Smooth muscle cell (in vitro differentiated cells): ENCODE measurements at regions not wholly inside any gene's neighbourhood (a gene's known extent, or its start where the extent isn't known, plus 50 kb on each side); places are given as distances from the start of the nearest gene placed in this dataset.

Source experiments
- DNase-seq: peaks from one replicate; lab custom pipeline; 2025; ENCODE audit not compliant: unreplicated experiment; lab: John Stamatoyannopoulos, UW
- H2AFZ ChIP-seq: fragments of 200-600 bp; sonication (generic); 2 replicates; pipeline ENCODE4 v1.6.0; 2016; ENCODE audit warnings: antibody characterized with exemption, low read depth, mild to moderate bottlenecking
- H3F3A ChIP-seq: fragments of 200-600 bp; sonication (generic); 2 replicates; pipeline ENCODE4 v1.6.0; 2017; ENCODE audit warnings: antibody characterized with exemption, low read depth
- H3K27ac ChIP-seq: fragments of 200-600 bp; sonication (generic); 2 replicates; pipeline ENCODE4 v1.5.1; 2016; ENCODE audit warnings: low read depth, mild to moderate bottlenecking
- H3K27me3 ChIP-seq: fragments of 200-600 bp; sonication (generic); 2 replicates; pipeline ENCODE4 v1.6.1; 2016; ENCODE audit warnings: low read depth, mild to moderate bottlenecking
- H3K36me3 ChIP-seq: fragments of 200-600 bp; sonication (generic); 2 replicates; pipeline ENCODE4 v1.5.1; 2016; ENCODE audit warnings: low read depth
- H3K4me1 ChIP-seq: fragments of 200-600 bp; sonication (generic); 2 replicates; pipeline ENCODE4 v1.5.1; 2016; ENCODE audit warnings: low read depth
- H3K4me2 ChIP-seq: fragments of 200-600 bp; sonication (generic); 2 replicates; pipeline ENCODE4 v1.6.0; 2016; ENCODE audit warnings: mild to moderate bottlenecking
- H3K4me3 ChIP-seq: fragments of 200-600 bp; sonication (generic); 2 replicates; pipeline ENCODE4 v1.5.1; 2016; ENCODE audit warnings: mild to moderate bottlenecking
- H3K79me2 ChIP-seq: fragments of 200-600 bp; sonication (generic); 2 replicates; pipeline ENCODE4 v1.6.0; 2016; ENCODE audit warnings: low read depth, mild to moderate bottlenecking
- H3K9ac ChIP-seq: fragments of 200-600 bp; sonication (generic); 2 replicates; pipeline ENCODE4 v1.6.0; 2016; ENCODE audit warnings: low read depth
- H3K9me3 ChIP-seq: fragments of 200-600 bp; sonication (generic); replicated peaks from 2 replicates; pipeline ENCODE4 v1.5.1; 2016; ENCODE audit warnings: low read depth
- H4K20me1 ChIP-seq: fragments of 200-600 bp; sonication (generic); 2 replicates; pipeline ENCODE4 v1.6.0; 2016; ENCODE audit warnings: low read depth
- CTCF ChIP-seq: fragments of 200-600 bp; sonication (generic); IDR thresholded peaks from 2 replicates; pipeline ENCODE4 v1.5.1; 2017; ENCODE audit warnings: borderline replicate concordance, mild to moderate bottlenecking, antibody characterized with exemption; ENCODE audit not compliant: insufficient read depth, poor library complexity, severe bottlenecking
- WGBS: methylation state at CpG from one replicate; pipeline ENCODE4 v1.1.7; 2016; ENCODE audit warnings: low lambda C conversion rate; 5-methylcytosine and 5-hydroxymethylcytosine counted together

- H4K20me1 ChIP-seq, result no peaks in the 10 kb centered on the region
- no peaks in the 10 kb centered on the region for H3K36me3 ChIP-seq
- no peak for DNase-seq
- H2AFZ ChIP-seq, result no peak overlapping the region
- TF ChIP-seq CTCF, result no peak
- no peak overlapping the region for H3K4me3 ChIP-seq
- H3K4me2 ChIP-seq, result no peak overlapping the region
- WGBS, result 57% methylated on average over 2 of the region's 2 CpGs
- H3K27ac ChIP-seq, result no peak overlapping the region
- H3K4me1 ChIP-seq, result no peaks in the 10 kb centered on the region
- no peak overlapping the region for H3K9ac ChIP-seq
- no peaks in the 10 kb centered on the region for H3K9me3 ChIP-seq
- no peaks in the 10 kb centered on the region for H3F3A ChIP-seq
- no peaks in the 10 kb centered on the region for H3K27me3 ChIP-seq
- H3K79me2 ChIP-seq, result no peaks in the 10 kb centered on the region
Measured at GRCh38 chr11:101195294-101195693, 65.7 kb upstream of the PGR start.

DNA sequence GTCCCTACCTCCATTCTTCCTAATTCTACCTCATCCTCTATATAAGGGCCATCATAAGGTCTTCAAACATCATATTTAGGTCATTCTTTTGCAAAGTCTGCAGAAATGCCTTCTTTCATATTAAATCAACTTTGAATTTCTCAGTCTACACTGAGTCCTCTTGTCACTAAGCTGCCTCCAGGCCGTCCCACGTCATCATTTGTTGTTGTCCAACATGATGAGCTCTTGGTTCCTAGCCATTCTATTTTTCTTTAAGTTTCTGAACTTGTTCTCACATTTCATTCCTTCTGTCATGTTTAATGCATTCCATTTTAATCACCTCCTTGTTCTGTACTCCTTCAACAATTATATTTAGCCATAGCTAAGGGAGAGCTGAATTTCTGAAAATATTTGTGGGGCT lies 59.2 kb upstream of the PGR start:
- DNase-seq, result no peak
- H3K36me3 ChIP-seq, result no peaks in the 10 kb centered on the region
- H3K9ac ChIP-seq, result no peak overlapping the region
- H3F3A ChIP-seq, result no peaks in the 10 kb centered on the region
- H3K79me2 ChIP-seq, result no peaks in the 10 kb centered on the region
- no peak overlapping the region for H2AFZ ChIP-seq
- H3K27ac ChIP-seq, result no peak overlapping the region
- H3K4me3 ChIP-seq, result no peak overlapping the region
- TF ChIP-seq CTCF, result no peak
- no peaks in the 10 kb centered on the region for H3K9me3 ChIP-seq
- H4K20me1 ChIP-seq, result no peaks in the 10 kb centered on the region
- 89% methylated on average over 2 of the region's 2 CpGs for WGBS
- no peak overlapping the region for H3K4me2 ChIP-seq
- H3K4me1 ChIP-seq, result no peaks in the 10 kb centered on the region
- no peaks in the 10 kb centered on the region for H3K27me3 ChIP-seq

- no peak overlapping the region for H3K4me3 ChIP-seq
- no peaks in the 10 kb centered on the region for H3K9me3 ChIP-seq
- H3K4me1 ChIP-seq, result no peaks in the 10 kb centered on the region
- H4K20me1 ChIP-seq, result no peaks in the 10 kb centered on the region
- no peak overlapping the region for H3K4me2 ChIP-seq
- H3K36me3 ChIP-seq, result no peaks in the 10 kb centered on the region
- no peak for DNase-seq
- H3K27me3 ChIP-seq, result no peaks in the 10 kb centered on the region
- H3K79me2 ChIP-seq, result no peaks in the 10 kb centered on the region
- no peak overlapping the region for H3K27ac ChIP-seq
- H3K9ac ChIP-seq, result no peak overlapping the region
- H2AFZ ChIP-seq, result no peak overlapping the region
- H3F3A ChIP-seq, result no peaks in the 10 kb centered on the region
- 68% methylated on average over 3 of the region's 3 CpGs for WGBS
- no peak for TF ChIP-seq CTCF
Measured at GRCh38 chr11:101188173-101188572, 58.6 kb upstream of the PGR start.

GRCh38 chr11:101187748-101188147 lies 58.1 kb upstream of the PGR start:
- Histone ChIP-seq H3K4me1 (no peaks in the 10 kb centered on the region), H3K27ac (no peak overlapping the region), H2AFZ (no peak overlapping the region), H3K9me3 (no peaks in the 10 kb centered on the region), H3K36me3 (no peaks in the 10 kb centered on the region), H3K4me2 (no peak overlapping the region), H3K9ac (no peak overlapping the region), H4K20me1 (no peaks in the 10 kb centered on the region), H3K79me2 (no peaks in the 10 kb centered on the region), H3F3A (no peaks in the 10 kb centered on the region), H3K4me3 (no peak overlapping the region), H3K27me3 (no peaks in the 10 kb centered on the region)
- WGBS, result 86% methylated on average over 1 of the region's 1 CpG
- TF ChIP-seq CTCF, result no peak
- no peak for DNase-seq
